ENCODE measurements at regions not wholly inside any gene's neighbourhood (a gene's known extent, or its start where the extent isn't known, plus 50 kb on each side); places are given as distances from the start of the nearest gene placed in this dataset.
A peak's percentile ranks its signal among the peaks of the same experiment; 100 is the strongest.

GRCh38 chr6:78577585-78577984 is 289.8 kb upstream of the IRAK1BP1 start:
- H3K4me3 ChIP-seq (ENCODE audit: low read depth, low read length) = no peak overlapping the region
- TF ChIP-seq, protein P1, sequence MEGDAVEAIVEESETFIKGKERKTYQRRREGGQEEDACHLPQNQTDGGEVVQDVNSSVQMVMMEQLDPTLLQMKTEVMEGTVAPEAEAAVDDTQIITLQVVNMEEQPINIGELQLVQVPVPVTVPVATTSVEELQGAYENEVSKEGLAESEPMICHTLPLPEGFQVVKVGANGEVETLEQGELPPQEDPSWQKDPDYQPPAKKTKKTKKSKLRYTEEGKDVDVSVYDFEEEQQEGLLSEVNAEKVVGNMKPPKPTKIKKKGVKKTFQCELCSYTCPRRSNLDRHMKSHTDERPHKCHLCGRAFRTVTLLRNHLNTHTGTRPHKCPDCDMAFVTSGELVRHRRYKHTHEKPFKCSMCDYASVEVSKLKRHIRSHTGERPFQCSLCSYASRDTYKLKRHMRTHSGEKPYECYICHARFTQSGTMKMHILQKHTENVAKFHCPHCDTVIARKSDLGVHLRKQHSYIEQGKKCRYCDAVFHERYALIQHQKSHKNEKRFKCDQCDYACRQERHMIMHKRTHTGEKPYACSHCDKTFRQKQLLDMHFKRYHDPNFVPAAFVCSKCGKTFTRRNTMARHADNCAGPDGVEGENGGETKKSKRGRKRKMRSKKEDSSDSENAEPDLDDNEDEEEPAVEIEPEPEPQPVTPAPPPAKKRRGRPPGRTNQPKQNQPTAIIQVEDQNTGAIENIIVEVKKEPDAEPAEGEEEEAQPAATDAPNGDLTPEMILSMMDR (IDR thresholded peaks at IDR 0.05; ENCODE audit: insufficient read depth, low read length) = no peak
- no peak for DNase-seq (ENCODE audit: low read depth)

DNA sequence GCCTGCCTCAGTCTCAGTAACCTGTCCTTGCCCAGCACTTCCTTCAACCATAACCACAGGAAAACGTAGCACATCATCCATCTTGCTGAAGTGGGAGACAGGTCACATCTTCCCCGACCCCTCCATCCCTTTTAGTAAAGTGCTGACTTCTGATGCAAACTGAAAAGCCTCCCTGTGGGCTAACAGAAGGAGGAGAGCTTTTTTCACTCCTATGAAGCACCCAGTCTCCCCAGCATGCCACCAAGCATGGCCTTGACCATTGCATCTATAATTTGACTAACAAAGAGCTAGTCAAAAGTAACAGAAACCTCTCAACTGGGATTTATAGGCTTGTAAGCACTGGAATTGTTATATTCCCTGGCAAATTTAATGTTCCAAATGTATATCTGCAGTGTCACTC is 288.9 kb upstream of the IRAK1BP1 start:
- H3K4me3 ChIP-seq (ENCODE audit: low read depth, low read length) = no peak overlapping the region
- TF ChIP-seq, protein P1 (IDR thresholded peaks at IDR 0.05; ENCODE audit: insufficient read depth, low read length) = no peak
- DNase-seq (ENCODE audit: low read depth) = no peak

DNA sequence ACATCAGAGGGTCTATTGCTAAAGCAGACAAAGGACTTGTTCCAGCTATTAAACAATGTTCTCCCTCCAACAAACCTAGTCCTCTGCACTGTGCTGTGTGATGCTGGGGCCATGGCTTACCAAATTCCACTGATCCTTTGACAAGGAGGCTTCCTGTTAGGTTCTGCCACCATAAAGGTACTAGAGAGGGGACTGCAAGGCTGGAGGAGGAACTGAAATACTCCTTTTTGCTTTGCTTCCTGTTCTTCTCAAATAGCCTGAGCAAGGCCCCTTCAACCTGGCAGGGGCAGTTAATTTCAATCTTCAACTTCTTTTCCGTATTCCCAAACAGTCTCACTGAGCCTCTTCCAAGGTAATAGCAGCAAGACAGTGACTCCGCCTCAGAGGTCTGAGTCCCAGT is 286.4 kb upstream of the IRAK1BP1 start:
- H3K4me3 ChIP-seq (ENCODE audit: low read depth, low read length) = no peak overlapping the region
- no peak for DNase-seq (ENCODE audit: low read depth)
- TF ChIP-seq, protein P1 (IDR thresholded peaks at IDR 0.05; ENCODE audit: insufficient read depth, low read length) = no peak

DNA sequence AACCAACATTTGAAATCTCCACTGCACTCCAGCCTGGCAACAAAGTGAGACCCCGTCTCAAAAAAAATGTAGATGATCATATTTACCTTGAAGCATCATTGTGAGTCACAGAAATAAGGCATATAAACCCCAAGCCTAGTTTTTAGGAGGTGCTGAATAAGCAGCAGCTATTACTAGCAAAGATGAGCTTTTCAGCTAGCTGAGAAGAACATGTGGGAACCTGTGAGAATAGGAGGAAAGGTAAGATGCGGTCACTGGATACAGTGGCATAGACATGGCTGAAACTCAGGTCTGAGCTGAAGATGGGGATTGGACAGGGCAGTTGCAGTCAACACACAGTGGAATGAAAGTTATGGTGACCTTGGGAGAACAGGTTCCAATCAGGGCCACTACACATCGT is 284.3 kb upstream of the IRAK1BP1 start:
- TF ChIP-seq, protein P1 (IDR thresholded peaks at IDR 0.05; ENCODE audit: insufficient read depth, low read length) = no peak
- no peak for DNase-seq (ENCODE audit: low read depth)
- no peak overlapping the region for H3K4me3 ChIP-seq (ENCODE audit: low read depth, low read length)

- DNase-seq (ENCODE audit: low read depth) = peak; percentile 13
- TF ChIP-seq, protein P1 (IDR thresholded peaks at IDR 0.05; ENCODE audit: insufficient read depth, low read length) = no peak
- no peak overlapping the region for H3K4me3 ChIP-seq (ENCODE audit: low read depth, low read length)
Observed at GRCh38 chr6:78589436-78589835, 277.9 kb upstream of the IRAK1BP1 start.

GRCh38 chr6:78593898-78594667 is 273.3 kb upstream of the IRAK1BP1 start:
- DNase-seq (ENCODE audit: low read depth) = no peak
- TF ChIP-seq, protein P1 (IDR thresholded peaks at IDR 0.05; ENCODE audit: insufficient read depth, low read length) = no peak
- H3K4me3 ChIP-seq (ENCODE audit: low read depth, low read length) = no peak overlapping the region

- TF ChIP-seq, protein P1 (IDR thresholded peaks at IDR 0.05; ENCODE audit: insufficient read depth, low read length) = no peak
- H3K4me3 ChIP-seq (ENCODE audit: low read depth, low read length) = no peak overlapping the region
- peak; percentile 32 for DNase-seq (ENCODE audit: low read depth)
Observed at GRCh38 chr6:78594668-78595066, 272.7 kb upstream of the IRAK1BP1 start.

Data from fibroblast of the aortic adventitia (primary cell).